HFFc6 (cell line): ENCODE measurements at regions not wholly inside any gene's neighbourhood (a gene's known extent, or its start where the extent isn't known, plus 50 kb on each side); places are given as distances from the start of the nearest gene placed in this dataset.

Source experiments
- DNase-seq: peaks from one replicate; pipeline ENCODE4 v3.0.0-alpha.2; 2018
- H3K27ac Mint-ChIP-seq: 2 replicates; pipeline ENCODE4 v1.8.0; 2020; ENCODE audit warnings: mild to moderate bottlenecking, mixed read lengths
- H3K27me3 Mint-ChIP-seq: 2 replicates; pipeline ENCODE4 v1.8.0; 2021; ENCODE audit warnings: mild to moderate bottlenecking, moderate library complexity, mixed read lengths; ENCODE audit not compliant: insufficient read depth
- H3K36me3 Mint-ChIP-seq: 2 replicates; pipeline ENCODE4 v1.8.0; 2021; ENCODE audit warnings: low read depth, mixed read lengths
- H3K4me1 Mint-ChIP-seq: 2 replicates; pipeline ENCODE4 v1.8.0; 2020; ENCODE audit warnings: low read depth, mixed read lengths
- H3K4me3 Mint-ChIP-seq: 2 replicates; pipeline ENCODE4 v1.8.0; 2020; ENCODE audit warnings: mild to moderate bottlenecking, moderate library complexity, mixed read lengths
- H3K9me3 Mint-ChIP-seq: 2 replicates; pipeline ENCODE4 v1.8.0; 2020; ENCODE audit warnings: mild to moderate bottlenecking, mixed read lengths
- CTCF ChIP-seq: fragments of 200-600 bp; sonication (generic); IDR thresholded peaks from 2 replicates; pipeline ENCODE4 v1.5.0; 2021; ENCODE audit warnings: antibody characterized with exemption, mild to moderate bottlenecking

GRCh38 chr11:82105331-82105998, 628.2 kb downstream of the FAM181B start:
- Mint-ChIP-seq H3K4me3 (no peak overlapping the region), H3K27me3 (no peaks in the 10 kb centered on the region)
- no peak for DNase-seq

GRCh38 chr11:82092904-82093303, 640.8 kb downstream of the FAM181B start:
- peaks cover 20% of the 10 kb centered on the region for H3K9me3 Mint-ChIP-seq
- DNase-seq = no peak
- no peaks in the 10 kb centered on the region; the same call in 1 of the 2 replicates for H3K36me3 Mint-ChIP-seq
- no peak for TF ChIP-seq CTCF
- no peaks in the 10 kb centered on the region for H3K4me1 Mint-ChIP-seq
- no peak overlapping the region for H3K27ac Mint-ChIP-seq
- no peak overlapping the region for H3K4me3 Mint-ChIP-seq
- H3K27me3 Mint-ChIP-seq = no peaks in the 10 kb centered on the region

More at GRCh38 chr11:82105331-82105998, 628.2 kb downstream of the FAM181B start:
- Mint-ChIP-seq H3K36me3 (no peaks in the 10 kb centered on the region), H3K9me3 (peaks cover 30% of the 10 kb centered on the region), H3K4me1 (no peaks in the 10 kb centered on the region), H3K27ac (no peak overlapping the region)
- no peak for TF ChIP-seq CTCF

GRCh38 chr11:82089426-82089825, 644.2 kb downstream of the FAM181B start:
- Mint-ChIP-seq H3K4me1 (no peaks in the 10 kb centered on the region), H3K27me3 (no peaks in the 10 kb centered on the region), H3K9me3 (peaks cover 22% of the 10 kb centered on the region), H3K27ac (no peak overlapping the region), H3K4me3 (no peak overlapping the region), H3K36me3 (no peaks in the 10 kb centered on the region; the same call in 1 of the 2 replicates)
- no peak for DNase-seq
- TF ChIP-seq CTCF = no peak

GRCh38 chr11:82085493-82085892, 648.2 kb downstream of the FAM181B start:
- no peak for TF ChIP-seq CTCF
- Mint-ChIP-seq H3K4me3 (no peak overlapping the region), H3K4me1 (no peaks in the 10 kb centered on the region), H3K27me3 (no peaks in the 10 kb centered on the region), H3K9me3 (peaks cover 29% of the 10 kb centered on the region), H3K27ac (no peak overlapping the region), H3K36me3 (no peaks in the 10 kb centered on the region; the same call in 1 of the 2 replicates)
- no peak for DNase-seq

GRCh38 chr11:82082976-82083375, 650.7 kb downstream of the FAM181B start:
- Mint-ChIP-seq H3K4me1 (no peaks in the 10 kb centered on the region), H3K36me3 (no peaks in the 10 kb centered on the region), H3K9me3 (peaks cover 28% of the 10 kb centered on the region), H3K27me3 (no peaks in the 10 kb centered on the region), H3K27ac (no peak overlapping the region), H3K4me3 (no peak overlapping the region)
- no peak for TF ChIP-seq CTCF
- no peak for DNase-seq
